Large intestine (tissue), 3 donors: ENCODE measurements at regions not wholly inside any gene's neighbourhood (a gene's known extent, or its start where the extent isn't known, plus 50 kb on each side); places are given as distances from the start of the nearest gene placed in this dataset.

Source experiments
- DNase-seq, 2 donors: peaks; one replicate each; pipeline versions ENCODE4 v3.0.0 to v3.0.0-alpha.2; 2013
- H3K27ac ChIP-seq: one replicate; pipeline ENCODE4 v1.5.1; 2013; ENCODE audit warnings: low read length
- H3K27me3 ChIP-seq: 2 replicates; pipeline ENCODE4 v1.6.1; 2013; ENCODE audit warnings: low read length; ENCODE audit not compliant: control insufficient read depth, insufficient read depth
- H3K36me3 ChIP-seq: 2 replicates; pipeline ENCODE4 v1.6.1; 2013; ENCODE audit warnings: low read length; ENCODE audit not compliant: control insufficient read depth, insufficient read depth
- H3K4me1 ChIP-seq: one replicate; pipeline ENCODE4 v1.6.1; 2013; ENCODE audit warnings: low read length; ENCODE audit not compliant: control insufficient read depth, insufficient read depth
- H3K4me3 ChIP-seq: one replicate; pipeline ENCODE4 v1.5.1; 2013; ENCODE audit warnings: low read length
- H3K9me3 ChIP-seq: one replicate; pipeline ENCODE4 v1.6.1; 2013; ENCODE audit warnings: mild to moderate bottlenecking, low read depth, low read length, moderate library complexity; ENCODE audit not compliant: control insufficient read depth
- WGBS: methylation state at CpG from one replicate; pipeline ENCODE4 v1.1.5; 2013; ENCODE audit warnings: low lambda C conversion rate; ENCODE audit not compliant: insufficient coverage; 5-methylcytosine and 5-hydroxymethylcytosine counted together

GRCh38 chr12:92458996-92459395 lies 243.8 kb upstream of the PLEKHG7 start:
- H3K9me3 ChIP-seq = no peaks in the 10 kb centered on the region
- no peak for DNase-seq
- no peaks in the 10 kb centered on the region for H3K27me3 ChIP-seq
- H3K4me1 ChIP-seq = no peaks in the 10 kb centered on the region
- no CpG with 5 or more reads among the region's 4 CpGs for WGBS
- H3K27ac ChIP-seq = no peak overlapping the region
- H3K36me3 ChIP-seq = no peaks in the 10 kb centered on the region
- H3K4me3 ChIP-seq = no peak overlapping the region

- no peak for DNase-seq
- no peaks in the 10 kb centered on the region for H3K9me3 ChIP-seq
- no CpG with 5 or more reads among the region's 4 CpGs for WGBS
Measured at GRCh38 chr12:92457458-92458180, 245.2 kb upstream of the PLEKHG7 start.

GRCh38 chr12:92452763-92453162 lies 250.0 kb upstream of the PLEKHG7 start:
- no peaks in the 10 kb centered on the region for H3K36me3 ChIP-seq
- H3K27me3 ChIP-seq = no peaks in the 10 kb centered on the region
- H3K9me3 ChIP-seq = peaks cover 6% of the 10 kb centered on the region
- no peak overlapping the region for H3K27ac ChIP-seq
- H3K4me3 ChIP-seq = no peak overlapping the region
- no peak for DNase-seq
- no peaks in the 10 kb centered on the region for H3K4me1 ChIP-seq

More at GRCh38 chr12:92457458-92458180, 245.2 kb upstream of the PLEKHG7 start:
- H3K27ac ChIP-seq = no peak overlapping the region
- no peak overlapping the region for H3K4me3 ChIP-seq
- no peaks in the 10 kb centered on the region for H3K27me3 ChIP-seq
- no peaks in the 10 kb centered on the region for H3K36me3 ChIP-seq
- H3K4me1 ChIP-seq = no peaks in the 10 kb centered on the region

GRCh38 chr12:92446083-92446460 lies 256.7 kb upstream of the PLEKHG7 start:
- H3K27ac ChIP-seq = peak overlapping the region; percentile 4
- H3K36me3 ChIP-seq = no peaks in the 10 kb centered on the region
- DNase-seq = peak; percentile 16 to 52
- H3K27me3 ChIP-seq = no peaks in the 10 kb centered on the region
- H3K9me3 ChIP-seq = peaks cover 3% of the 10 kb centered on the region
- WGBS = no CpG with 5 or more reads among the region's 1 CpG
- H3K4me1 ChIP-seq = peaks cover 13% of the 10 kb centered on the region
- no peak overlapping the region for H3K4me3 ChIP-seq

GRCh38 chr12:92445253-92446082 lies 257.3 kb upstream of the PLEKHG7 start:
- Histone ChIP-seq H3K27me3 (no peaks in the 10 kb centered on the region), H3K4me3 (no peak overlapping the region), H3K9me3 (no peaks in the 10 kb centered on the region), H3K27ac (peak overlapping the region; percentile 4), H3K4me1 (peaks cover 13% of the 10 kb centered on the region), H3K36me3 (no peaks in the 10 kb centered on the region)
- 67% methylated on average over 4 of the region's 10 CpGs for WGBS
- no peak for DNase-seq

GRCh38 chr12:92444763-92445162 lies 258.0 kb upstream of the PLEKHG7 start:
- Histone ChIP-seq H3K4me3 (no peak overlapping the region), H3K36me3 (no peaks in the 10 kb centered on the region), H3K4me1 (peaks cover 13% of the 10 kb centered on the region), H3K27me3 (no peaks in the 10 kb centered on the region), H3K27ac (no peak overlapping the region), H3K9me3 (no peaks in the 10 kb centered on the region)
- no peak for DNase-seq
- 100% methylated on average over 2 of the region's 9 CpGs for WGBS

- WGBS = no CpG with 5 or more reads among the region's 3 CpGs
- Histone ChIP-seq H3K27ac (no peak overlapping the region), H3K36me3 (no peaks in the 10 kb centered on the region)
Measured at GRCh38 chr12:92442782-92443181, 260.0 kb upstream of the PLEKHG7 start.

GRCh38 chr12:92440072-92440471 lies 262.7 kb upstream of the PLEKHG7 start:
- Histone ChIP-seq H3K4me1 (no peaks in the 10 kb centered on the region), H3K36me3 (no peaks in the 10 kb centered on the region), H3K4me3 (no peak overlapping the region), H3K9me3 (no peaks in the 10 kb centered on the region), H3K27me3 (no peaks in the 10 kb centered on the region), H3K27ac (no peak overlapping the region)
- DNase-seq = no peak
- 100% methylated on average over 2 of the region's 4 CpGs for WGBS

More at GRCh38 chr12:92442782-92443181, 260.0 kb upstream of the PLEKHG7 start:
- H3K4me3 ChIP-seq = no peak overlapping the region
- peaks cover 13% of the 10 kb centered on the region for H3K4me1 ChIP-seq
- DNase-seq = no peak
- no peaks in the 10 kb centered on the region for H3K27me3 ChIP-seq
- H3K9me3 ChIP-seq = no peaks in the 10 kb centered on the region

- Histone ChIP-seq H3K4me1 (no peaks in the 10 kb centered on the region), H3K27ac (no peak overlapping the region), H3K27me3 (no peaks in the 10 kb centered on the region), H3K9me3 (no peaks in the 10 kb centered on the region), H3K4me3 (no peak overlapping the region), H3K36me3 (no peaks in the 10 kb centered on the region)
- 100% methylated on average over 1 of the region's 1 CpG for WGBS
- DNase-seq = no peak
Measured at GRCh38 chr12:92439420-92439805, 263.4 kb upstream of the PLEKHG7 start.

- no peak overlapping the region for H3K27ac ChIP-seq
Measured at GRCh38 chr12:92438641-92439419, 264.0 kb upstream of the PLEKHG7 start.

More at GRCh38 chr12:92438641-92439419, 264.0 kb upstream of the PLEKHG7 start:
- no peaks in the 10 kb centered on the region for H3K4me1 ChIP-seq
- H3K36me3 ChIP-seq = no peaks in the 10 kb centered on the region
- H3K4me3 ChIP-seq = no peak overlapping the region
- H3K27me3 ChIP-seq = no peaks in the 10 kb centered on the region
- WGBS = no CpG with 5 or more reads among the region's 4 CpGs
- no peaks in the 10 kb centered on the region for H3K9me3 ChIP-seq
- DNase-seq = no peak
